Testis (tissue), 2 donors: ENCODE measurements at regions not wholly inside any gene's neighbourhood (a gene's known extent, or its start where the extent isn't known, plus 50 kb on each side); places are given as distances from the start of the nearest gene placed in this dataset.

ENCODE experiments used
- CTCF ChIP-seq, 3 experiments: fragments of 450-650 bp in 2 of 3; fragments of 200-600 bp in 1 of 3; sonication (generic) in 1 of 3; IDR thresholded peaks; one replicate each; pipeline ENCODE4 v1.5.1; 2016 to 2019; ENCODE audit warnings: antibody characterized with exemption in 3 of 3, mild to moderate bottlenecking in 2 of 3, moderate library complexity in 1 of 3
- POLR2A ChIP-seq: fragments of 450-650 bp; IDR thresholded peaks from one replicate; pipeline ENCODE4 v1.6.1; 2017; ENCODE audit warnings: antibody characterized with exemption, mild to moderate bottlenecking, moderate library complexity

- TF ChIP-seq CTCF (IDR thresholded peaks at IDR 0.05) (no peak), POLR2A (no peak)
These were observed 1775.6 kb upstream of the SEL1L start for GRCh38 chr14:83309211-83309610.
